ENCODE measurements at regions not wholly inside any gene's neighbourhood (a gene's known extent, or its start where the extent isn't known, plus 50 kb on each side); places are given as distances from the start of the nearest gene placed in this dataset.
"Not testable (repeated sequence)": the region's sequence is repeated elsewhere in the genome, so short reads cannot be mapped to it uniquely, and the experiment has no call there.

DNA sequence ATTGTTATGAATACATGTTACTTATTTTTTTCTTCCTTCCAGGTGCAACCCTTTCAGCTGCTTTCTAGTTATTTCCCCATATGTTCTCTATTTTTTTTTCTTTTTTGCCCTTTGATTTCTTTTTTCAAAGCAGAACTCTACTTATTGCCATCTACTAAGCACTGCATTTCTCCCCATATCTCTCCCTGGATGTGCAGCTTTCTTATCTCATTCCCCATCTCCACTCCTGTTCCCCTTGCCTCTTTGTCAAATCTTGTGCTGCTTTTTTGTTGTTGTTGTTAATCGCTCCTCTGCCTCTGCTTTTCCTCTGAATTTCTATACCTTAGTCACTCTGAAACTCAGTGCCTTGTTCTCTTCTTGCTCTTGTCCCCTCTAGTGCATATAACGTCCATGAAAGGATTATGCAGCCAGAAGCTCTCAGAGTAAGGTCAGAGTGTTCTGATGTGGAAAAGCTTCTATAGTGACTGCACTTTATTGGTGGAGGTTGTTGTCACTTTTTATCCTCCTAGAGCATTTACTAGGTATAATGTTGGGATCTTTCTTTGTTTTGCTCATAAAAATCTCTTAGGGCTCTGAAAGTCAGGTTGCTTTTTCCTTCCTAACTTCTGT lies 51.1 kb upstream of the JADE1 start:
- TF ChIP-seq, protein P1, sequence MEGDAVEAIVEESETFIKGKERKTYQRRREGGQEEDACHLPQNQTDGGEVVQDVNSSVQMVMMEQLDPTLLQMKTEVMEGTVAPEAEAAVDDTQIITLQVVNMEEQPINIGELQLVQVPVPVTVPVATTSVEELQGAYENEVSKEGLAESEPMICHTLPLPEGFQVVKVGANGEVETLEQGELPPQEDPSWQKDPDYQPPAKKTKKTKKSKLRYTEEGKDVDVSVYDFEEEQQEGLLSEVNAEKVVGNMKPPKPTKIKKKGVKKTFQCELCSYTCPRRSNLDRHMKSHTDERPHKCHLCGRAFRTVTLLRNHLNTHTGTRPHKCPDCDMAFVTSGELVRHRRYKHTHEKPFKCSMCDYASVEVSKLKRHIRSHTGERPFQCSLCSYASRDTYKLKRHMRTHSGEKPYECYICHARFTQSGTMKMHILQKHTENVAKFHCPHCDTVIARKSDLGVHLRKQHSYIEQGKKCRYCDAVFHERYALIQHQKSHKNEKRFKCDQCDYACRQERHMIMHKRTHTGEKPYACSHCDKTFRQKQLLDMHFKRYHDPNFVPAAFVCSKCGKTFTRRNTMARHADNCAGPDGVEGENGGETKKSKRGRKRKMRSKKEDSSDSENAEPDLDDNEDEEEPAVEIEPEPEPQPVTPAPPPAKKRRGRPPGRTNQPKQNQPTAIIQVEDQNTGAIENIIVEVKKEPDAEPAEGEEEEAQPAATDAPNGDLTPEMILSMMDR (IDR thresholded peaks at IDR 0.05): no peak
- Mint-ChIP-seq H3K4me1 (no peaks in the 10 kb centered on the region), H3K36me3 (ENCODE audit: low read depth) (no peaks in the 10 kb centered on the region), H3K27me3 (no peaks in the 10 kb centered on the region), H3K4me3 (no peak overlapping the region), H3K9me3 (no peaks in the 10 kb centered on the region), H3K27ac (no peak overlapping the region)
- ChIA-PET CTCF (no interaction called here), POLR2A (no interaction called here)
- ATAC-seq (ENCODE audit: low read depth): no peak
- intact Hi-C loops (cut with micrococcal nuclease): no loop called here
- DNase-seq: no peak

DNA sequence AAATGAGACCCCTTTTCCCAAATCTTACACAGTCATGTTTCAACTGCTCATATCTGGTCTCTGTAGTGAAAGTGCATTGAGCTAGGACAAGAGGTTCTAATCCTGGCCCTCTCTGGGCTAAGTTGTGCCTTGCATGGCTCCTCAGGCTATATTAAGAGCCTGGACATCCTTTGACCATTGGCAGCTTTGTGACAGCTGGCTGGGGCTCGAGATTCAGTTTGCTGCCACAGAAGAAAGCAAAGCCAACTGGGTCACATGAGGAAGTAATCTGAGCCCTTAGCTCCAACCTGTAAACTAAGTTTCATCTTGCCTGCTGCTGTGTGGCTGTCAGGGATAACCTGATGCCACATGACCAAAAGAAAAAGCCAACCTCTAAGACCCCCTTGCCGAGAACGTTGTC lies 51.8 kb upstream of the JADE1 start:
- no peaks in the 10 kb centered on the region for H3K4me1 Mint-ChIP-seq
- no peaks in the 10 kb centered on the region for H3K36me3 Mint-ChIP-seq (ENCODE audit: low read depth)
- H3K27ac Mint-ChIP-seq: no peak overlapping the region
- ATAC-seq (ENCODE audit: low read depth) (no peak), DNase-seq (no peak)
- no peak overlapping the region for H3K4me3 Mint-ChIP-seq
- ChIA-PET CTCF (no interaction called here), POLR2A (no interaction called here)
- H3K27me3 Mint-ChIP-seq: no peaks in the 10 kb centered on the region
- intact Hi-C loops (cut with micrococcal nuclease): no loop called here
- H3K9me3 Mint-ChIP-seq: no peaks in the 10 kb centered on the region
- TF ChIP-seq, protein P1 (IDR thresholded peaks at IDR 0.05): no peak

DNA sequence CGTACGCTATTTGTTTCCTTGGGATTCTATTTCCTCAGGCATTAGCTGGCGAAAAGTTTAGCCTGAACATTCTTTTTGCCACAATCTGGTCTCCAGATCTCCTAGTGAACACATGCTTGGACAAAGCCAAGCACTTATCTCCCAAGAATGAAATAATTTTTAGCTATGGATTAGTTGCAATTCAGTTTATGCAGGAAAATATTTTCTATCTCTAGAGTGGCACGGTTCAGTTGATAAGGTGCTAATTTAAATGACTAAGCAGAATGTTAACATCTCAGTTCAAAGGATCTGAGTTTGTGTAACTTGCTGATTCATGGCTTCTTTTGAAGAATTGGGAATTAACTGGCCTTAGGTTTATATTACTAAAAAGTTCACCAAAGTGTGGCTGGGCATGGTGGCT lies 58.1 kb upstream of the JADE1 start:
- no peak overlapping the region for H3K27ac Mint-ChIP-seq
- no peak overlapping the region for H3K4me3 Mint-ChIP-seq
- no peak for ATAC-seq (ENCODE audit: low read depth)
- no peak for DNase-seq
- intact Hi-C loops (cut with micrococcal nuclease): no loop called here
- no peaks in the 10 kb centered on the region for H3K4me1 Mint-ChIP-seq
- TF ChIP-seq, protein P1 (IDR thresholded peaks at IDR 0.05): no peak
- ChIA-PET CTCF (no interaction called here), POLR2A (no interaction called here)
- no peaks in the 10 kb centered on the region for H3K36me3 Mint-ChIP-seq (ENCODE audit: low read depth)
- H3K9me3 Mint-ChIP-seq: no peaks in the 10 kb centered on the region
- H3K27me3 Mint-ChIP-seq: no peaks in the 10 kb centered on the region

DNA sequence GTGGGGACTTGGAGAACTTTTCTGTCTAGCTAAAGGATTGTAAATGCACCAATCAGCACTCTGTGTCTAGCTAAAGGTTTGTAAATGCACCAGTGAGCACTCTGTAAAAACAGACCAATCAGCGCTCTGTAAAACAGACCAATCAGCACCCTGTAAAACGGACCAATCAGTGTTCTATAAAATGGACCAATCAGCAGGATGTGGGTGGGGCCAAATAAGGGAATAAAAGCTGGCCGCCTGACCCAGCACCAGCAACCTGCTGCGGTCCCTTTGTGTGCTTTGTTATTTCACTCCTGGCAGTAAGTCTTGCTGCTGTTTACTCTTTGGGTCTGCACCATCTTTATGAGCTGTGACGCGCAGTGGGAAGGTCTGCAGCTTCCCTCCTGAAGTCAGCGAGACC lies 67.8 kb upstream of the JADE1 start:
- DNase-seq; POLR2A ChIA-PET; H3K9me3 Mint-ChIP-seq; H3K36me3 Mint-ChIP-seq (ENCODE audit: low read depth); ATAC-seq (ENCODE audit: low read depth); H3K4me3 Mint-ChIP-seq; intact Hi-C loops (cut with micrococcal nuclease); CTCF ChIA-PET; H3K27me3 Mint-ChIP-seq; H3K4me1 Mint-ChIP-seq; H3K27ac Mint-ChIP-seq: not testable (repeated sequence)

DNA sequence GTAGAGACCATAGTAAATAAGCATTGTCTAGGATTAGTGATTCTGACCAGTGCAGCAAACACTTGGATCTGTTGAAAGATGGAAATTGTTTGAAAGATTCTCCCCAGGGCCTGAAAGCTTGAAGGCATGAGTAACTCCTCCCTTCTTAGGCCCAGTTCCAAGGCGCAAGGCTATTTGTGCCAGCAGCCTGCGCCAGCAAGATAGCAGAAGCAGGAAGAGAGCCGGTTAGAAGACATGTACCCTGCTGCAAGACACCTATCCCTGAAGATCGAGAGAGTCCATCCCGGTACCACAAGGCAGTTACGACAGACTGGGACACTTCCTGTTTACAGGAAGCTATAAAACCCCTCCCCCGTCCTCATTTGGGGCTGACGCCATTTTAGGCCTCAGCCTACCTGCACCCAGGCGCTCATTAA lies 72.4 kb upstream of the JADE1 start:
- no peak overlapping the region for H3K27ac Mint-ChIP-seq
- no peak overlapping the region for H3K4me3 Mint-ChIP-seq
- ChIA-PET POLR2A (no interaction called here), CTCF (no interaction called here)
- DNase-seq: no peak
- TF ChIP-seq, protein P1 (IDR thresholded peaks at IDR 0.05): no peak
- no peak for ATAC-seq (ENCODE audit: low read depth)
- no peaks in the 10 kb centered on the region for H3K4me1 Mint-ChIP-seq
- no peaks in the 10 kb centered on the region for H3K36me3 Mint-ChIP-seq (ENCODE audit: low read depth)
- H3K27me3 Mint-ChIP-seq: no peaks in the 10 kb centered on the region
- intact Hi-C loops (cut with micrococcal nuclease): no loop called here
- H3K9me3 Mint-ChIP-seq: peaks cover 4% of the 10 kb centered on the region

DNA sequence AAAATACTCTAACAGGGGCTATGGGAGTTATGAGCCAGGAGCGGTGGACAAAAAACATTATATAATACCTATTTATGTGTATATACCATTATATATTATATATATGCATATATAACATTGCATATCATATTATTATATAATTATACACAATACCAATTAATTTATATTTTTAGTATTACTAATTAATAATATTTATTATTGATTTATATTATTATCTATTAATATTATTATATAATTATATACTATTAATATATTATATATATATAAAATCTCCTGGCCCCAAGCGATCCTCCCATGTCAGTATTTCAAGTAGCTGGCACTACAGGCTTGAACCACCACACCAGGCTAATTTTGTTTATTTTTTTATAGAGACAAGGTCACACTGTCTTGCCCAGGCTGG lies 73.8 kb upstream of the JADE1 start:
- H3K27ac Mint-ChIP-seq: no peak overlapping the region
- POLR2A ChIA-PET: no interaction called here
- no peaks in the 10 kb centered on the region for H3K36me3 Mint-ChIP-seq (ENCODE audit: low read depth)
- H3K4me1 Mint-ChIP-seq: no peaks in the 10 kb centered on the region
- intact Hi-C loops (cut with micrococcal nuclease): no loop called here
- no peak overlapping the region for H3K4me3 Mint-ChIP-seq
- H3K9me3 Mint-ChIP-seq: no peaks in the 10 kb centered on the region
- no peaks in the 10 kb centered on the region for H3K27me3 Mint-ChIP-seq
- no peak for ATAC-seq (ENCODE audit: low read depth)
- TF ChIP-seq, protein P1 (IDR thresholded peaks at IDR 0.05): no peak
- no peak for DNase-seq
- CTCF ChIA-PET: no interaction called here

Data from activated B cell treated with CpG ODN at 0.5 μM for 24 hours (primary cell).